GM19438 (cell line): ENCODE measurements at regions not wholly inside any gene's neighbourhood (a gene's known extent, or its start where the extent isn't known, plus 50 kb on each side); places are given as distances from the start of the nearest gene placed in this dataset.
"Not testable (repeated sequence)": the region's sequence is repeated elsewhere in the genome, so short reads cannot be mapped to it uniquely, and the experiment has no call there.

Experiments used
- ATAC-seq: cut with Tn5 transposase; IDR thresholded peaks from one replicate; pipeline ENCODE4 v1.9.1; 2021; ENCODE audit warnings: low read depth; ENCODE audit not compliant: unreplicated experiment

- ATAC-seq: not testable (repeated sequence)
Observed at GRCh38 chr7:156517858-156518257, 122.7 kb upstream of the RNF32 start.

- no peak for ATAC-seq
Observed at GRCh38 chr7:156516791-156517378, 123.7 kb upstream of the RNF32 start.

GRCh38 chr7:156515911-156516790, 124.4 kb upstream of the RNF32 start:
- no peak for ATAC-seq

- no peak for ATAC-seq
Observed at GRCh38 chr7:156514851-156515250, 125.7 kb upstream of the RNF32 start.

GRCh38 chr7:156511426-156511825, 129.1 kb upstream of the RNF32 start:
- ATAC-seq: no peak

GRCh38 chr7:156510966-156511365, 129.6 kb upstream of the RNF32 start:
- ATAC-seq: no peak

- no peak for ATAC-seq
Observed at GRCh38 chr7:156509216-156509615, 131.4 kb upstream of the RNF32 start.

GRCh38 chr7:156505876-156506275, 134.7 kb upstream of the RNF32 start:
- ATAC-seq: no peak

GRCh38 chr7:156504687-156505545, 135.7 kb upstream of the RNF32 start:
- no peak for ATAC-seq

GRCh38 chr7:156504006-156504405, 136.6 kb upstream of the RNF32 start:
- no peak for ATAC-seq

- no peak for ATAC-seq
Observed at GRCh38 chr7:156503196-156503595, 137.4 kb upstream of the RNF32 start.

- not testable (repeated sequence) for ATAC-seq
Observed at GRCh38 chr7:156501815-156502214, 138.8 kb upstream of the RNF32 start.

GRCh38 chr7:156499247-156499881, 141.2 kb upstream of the RNF32 start:
- ATAC-seq: no peak

- ATAC-seq: no peak
Observed at GRCh38 chr7:156497776-156498509, 142.6 kb upstream of the RNF32 start.

GRCh38 chr7:156496865-156497264, 143.7 kb upstream of the RNF32 start:
- no peak for ATAC-seq

- ATAC-seq: no peak
Observed at GRCh38 chr7:156496363-156496769, 144.2 kb upstream of the RNF32 start.

- ATAC-seq: no peak
Observed at GRCh38 chr7:156494960-156495359, 145.6 kb upstream of the RNF32 start.

GRCh38 chr7:156493942-156494341, 146.6 kb upstream of the RNF32 start:
- ATAC-seq: no peak

GRCh38 chr7:156492170-156492569, 148.4 kb upstream of the RNF32 start:
- no peak for ATAC-seq

- ATAC-seq: no peak
Observed at GRCh38 chr7:156491435-156491834, 149.1 kb upstream of the RNF32 start.
